ENCODE measurements at regions not wholly inside any gene's neighbourhood (a gene's known extent, or its start where the extent isn't known, plus 50 kb on each side); places are given as distances from the start of the nearest gene placed in this dataset.

DNA sequence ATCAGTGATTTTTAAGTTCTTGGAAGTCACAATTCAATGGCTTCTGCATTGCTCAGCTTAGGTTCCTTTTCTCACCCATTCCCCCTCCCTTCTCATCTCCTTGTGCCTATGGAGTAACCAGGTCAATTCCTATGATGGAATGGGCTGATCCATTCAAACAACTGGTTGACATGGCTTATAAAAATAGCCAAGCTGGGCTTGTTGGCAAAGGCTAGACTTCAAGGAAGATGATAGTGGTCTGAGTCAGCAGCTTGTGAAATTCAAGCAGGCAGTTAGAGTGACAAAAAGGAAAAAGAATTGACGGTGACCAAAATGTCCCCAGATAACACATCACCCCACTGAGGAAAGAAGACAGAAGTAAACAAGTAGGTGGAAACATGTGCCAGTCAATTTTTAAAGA is 119.9 kb upstream of the PCED1B start:
- no peaks in the 10 kb centered on the region for H3K9me3 ChIP-seq
- no peak overlapping the region for H3K27ac ChIP-seq
- H3K27me3 ChIP-seq: no peaks in the 10 kb centered on the region
- DNase-seq: no peak
- no peaks in the 10 kb centered on the region for H3K36me3 ChIP-seq
- no peak overlapping the region for H3K4me3 ChIP-seq
- intact Hi-C loops (cut with DNase I; ENCODE audit: low total_unique reads): no loop called here
- TF ChIP-seq, protein P1, sequence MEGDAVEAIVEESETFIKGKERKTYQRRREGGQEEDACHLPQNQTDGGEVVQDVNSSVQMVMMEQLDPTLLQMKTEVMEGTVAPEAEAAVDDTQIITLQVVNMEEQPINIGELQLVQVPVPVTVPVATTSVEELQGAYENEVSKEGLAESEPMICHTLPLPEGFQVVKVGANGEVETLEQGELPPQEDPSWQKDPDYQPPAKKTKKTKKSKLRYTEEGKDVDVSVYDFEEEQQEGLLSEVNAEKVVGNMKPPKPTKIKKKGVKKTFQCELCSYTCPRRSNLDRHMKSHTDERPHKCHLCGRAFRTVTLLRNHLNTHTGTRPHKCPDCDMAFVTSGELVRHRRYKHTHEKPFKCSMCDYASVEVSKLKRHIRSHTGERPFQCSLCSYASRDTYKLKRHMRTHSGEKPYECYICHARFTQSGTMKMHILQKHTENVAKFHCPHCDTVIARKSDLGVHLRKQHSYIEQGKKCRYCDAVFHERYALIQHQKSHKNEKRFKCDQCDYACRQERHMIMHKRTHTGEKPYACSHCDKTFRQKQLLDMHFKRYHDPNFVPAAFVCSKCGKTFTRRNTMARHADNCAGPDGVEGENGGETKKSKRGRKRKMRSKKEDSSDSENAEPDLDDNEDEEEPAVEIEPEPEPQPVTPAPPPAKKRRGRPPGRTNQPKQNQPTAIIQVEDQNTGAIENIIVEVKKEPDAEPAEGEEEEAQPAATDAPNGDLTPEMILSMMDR (IDR thresholded peaks at IDR 0.05): no peak
- peaks cover 0 to 21% (median 8%) of the 10 kb centered on the region in 4 donors for H3K4me1 ChIP-seq

DNA sequence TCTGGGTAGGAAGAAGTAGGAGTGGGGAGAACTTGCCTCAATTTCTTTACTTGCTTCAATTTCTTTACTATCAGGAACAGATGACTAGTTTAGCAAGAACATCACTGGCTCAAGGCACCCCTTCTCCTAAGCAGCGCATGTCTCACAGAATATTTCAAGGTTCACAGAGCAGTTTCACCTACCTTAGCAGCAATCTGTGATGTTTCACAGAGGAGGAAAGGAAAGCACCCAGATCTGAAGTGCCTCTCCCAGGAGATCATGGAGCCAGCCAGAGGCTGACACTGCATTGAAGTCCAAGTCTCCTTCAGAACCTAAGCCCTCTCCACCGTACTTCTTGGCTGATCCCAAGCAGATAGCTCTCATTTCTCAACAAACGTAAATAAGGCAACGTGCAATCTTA is 118.7 kb upstream of the PCED1B start:
- peaks cover 0 to 32% (median 14%) of the 10 kb centered on the region in 4 donors for H3K4me1 ChIP-seq
- intact Hi-C loops (cut with DNase I; ENCODE audit: low total_unique reads): no loop called here
- H3K36me3 ChIP-seq: no peaks in the 10 kb centered on the region
- H3K9me3 ChIP-seq: no peaks in the 10 kb centered on the region
- no peak overlapping the region for H3K4me3 ChIP-seq
- TF ChIP-seq, protein P1 (IDR thresholded peaks at IDR 0.05): no peak
- H3K27ac ChIP-seq: no peak overlapping the region
- no peak for DNase-seq
- H3K27me3 ChIP-seq: no peaks in the 10 kb centered on the region

DNA sequence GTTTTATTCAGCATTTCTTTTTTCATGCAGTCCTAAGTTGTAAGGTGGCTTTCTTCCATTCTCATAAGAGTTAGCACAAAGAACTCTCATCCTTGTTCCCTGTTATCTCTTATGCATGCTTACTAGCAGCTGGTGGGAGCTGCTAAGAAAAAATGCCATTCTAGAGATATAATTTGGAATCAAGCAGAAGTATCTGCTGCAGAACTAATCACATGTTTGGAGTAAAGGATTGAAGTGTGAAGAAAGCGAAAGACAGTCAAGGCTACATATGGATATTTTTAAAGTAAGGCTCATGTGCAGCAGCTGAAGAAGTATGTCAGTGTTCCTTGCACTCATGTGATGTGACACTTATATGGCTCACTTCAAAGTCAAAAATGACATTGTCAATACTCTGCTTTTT is 116.2 kb upstream of the PCED1B start:
- no peak overlapping the region for H3K4me3 ChIP-seq
- no peaks in the 10 kb centered on the region for H3K36me3 ChIP-seq
- H3K9me3 ChIP-seq: no peaks in the 10 kb centered on the region
- TF ChIP-seq, protein P1 (IDR thresholded peaks at IDR 0.05): no peak
- intact Hi-C loops (cut with DNase I; ENCODE audit: low total_unique reads): no loop called here
- no peak for DNase-seq
- peak overlapping the region; percentile 8 to 73 for H3K27ac ChIP-seq
- H3K4me1 ChIP-seq: peaks cover 0 to 39% (median 18%) of the 10 kb centered on the region in 4 donors
- H3K27me3 ChIP-seq: no peaks in the 10 kb centered on the region

DNA sequence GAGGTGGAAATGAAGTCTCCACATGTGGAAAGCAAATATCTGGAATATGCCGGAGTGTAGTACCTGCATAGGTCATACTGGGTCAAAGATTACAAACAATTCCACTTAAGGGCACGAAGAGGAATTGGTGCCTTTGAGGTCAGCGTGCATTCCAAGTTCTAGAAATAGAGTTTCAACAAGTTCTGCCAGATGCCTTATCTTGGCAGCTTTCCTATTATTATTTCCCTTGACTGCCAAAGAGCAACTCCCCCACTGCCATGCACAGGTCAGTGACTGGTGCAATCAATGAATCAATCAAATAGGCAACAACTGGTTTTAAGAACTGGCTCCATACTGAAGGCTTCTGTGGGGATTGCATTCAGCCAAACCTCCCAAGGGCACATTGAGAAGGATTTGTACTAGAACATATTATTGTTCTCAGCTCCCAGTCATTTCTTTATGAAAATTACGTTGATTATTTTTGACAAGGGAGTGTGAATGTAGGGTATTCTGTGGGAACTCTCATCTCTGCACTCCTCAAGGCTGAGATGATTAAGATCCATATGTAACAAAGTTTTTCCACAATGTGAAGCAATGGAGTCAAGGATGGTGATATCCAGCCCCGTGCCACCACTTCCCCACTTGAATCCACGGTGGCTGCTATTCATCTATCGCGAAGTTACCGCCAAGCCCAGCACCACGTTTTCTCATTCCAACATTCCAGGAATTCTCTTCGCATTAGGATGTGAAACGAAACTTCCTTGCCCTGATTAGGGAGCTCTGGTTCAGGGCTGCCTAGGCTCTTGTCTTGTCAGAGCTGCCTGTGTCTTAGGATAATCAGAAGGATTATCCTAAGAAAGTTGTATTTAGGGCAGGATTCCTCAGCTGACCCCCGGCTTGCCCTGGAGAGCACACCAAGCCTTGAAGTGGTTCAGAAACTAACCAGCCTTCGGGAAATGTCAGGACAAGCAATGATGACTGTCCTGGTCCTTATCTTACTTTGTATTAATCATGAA is 115.1 kb upstream of the PCED1B start:
- intact Hi-C loops (cut with DNase I; ENCODE audit: low total_unique reads): no loop called here
- Histone ChIP-seq H3K27ac (peak overlapping the region; percentile 57 to 73), H3K27me3 (no peaks in the 10 kb centered on the region), H3K4me3 (peak overlapping the region in 1 of 2 donors; percentile 5), H3K9me3 (no peaks in the 10 kb centered on the region), H3K36me3 (no peaks in the 10 kb centered on the region), H3K4me1 (peaks cover 0 to 36% (median 18%) of the 10 kb centered on the region in 4 donors)
- TF ChIP-seq, protein P1 (IDR thresholded peaks at IDR 0.05): no peak
- no peak for DNase-seq

DNA sequence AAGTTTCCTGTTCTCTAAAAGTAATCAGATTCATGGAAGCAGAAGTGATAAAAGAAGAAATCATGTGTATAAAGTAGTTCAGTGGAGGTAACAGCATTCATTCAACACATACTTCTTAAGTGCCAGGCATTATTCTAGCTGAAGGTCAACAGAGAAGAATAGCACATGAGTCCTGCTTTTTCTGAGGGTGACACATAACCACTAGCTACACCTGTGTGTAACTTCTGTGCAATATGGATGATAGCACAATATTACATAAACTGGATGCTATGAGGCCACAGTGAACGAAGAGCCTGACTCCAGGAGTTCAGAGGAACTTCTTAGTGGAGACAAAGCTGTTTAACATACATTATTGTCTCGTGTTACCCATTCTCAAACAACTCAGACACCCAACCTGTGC is 114.3 kb upstream of the PCED1B start:
- Histone ChIP-seq H3K4me3 (no peak overlapping the region), H3K27ac (peak overlapping the region; percentile 57 to 73), H3K9me3 (no peaks in the 10 kb centered on the region), H3K4me1 (peaks cover 0 to 34% (median 18%) of the 10 kb centered on the region in 4 donors), H3K36me3 (no peaks in the 10 kb centered on the region), H3K27me3 (no peaks in the 10 kb centered on the region)
- TF ChIP-seq, protein P1 (IDR thresholded peaks at IDR 0.05): no peak
- DNase-seq: no peak
- intact Hi-C loops (cut with DNase I; ENCODE audit: low total_unique reads): no loop called here
